GM12891 (cell line): ENCODE measurements at regions not wholly inside any gene's neighbourhood (a gene's known extent, or its start where the extent isn't known, plus 50 kb on each side); places are given as distances from the start of the nearest gene placed in this dataset.

ENCODE experiments used
- POLR2A ChIP-seq: IDR thresholded peaks from 2 replicates; pipeline ENCODE4 v1.6.1; 2011; ENCODE audit warnings: low read depth, low read length, control low read depth
- POLR2AphosphoS5 ChIP-seq: IDR thresholded peaks from 2 replicates; pipeline ENCODE4 v1.6.1; 2011; ENCODE audit warnings: low read depth, low read length, control low read depth
- POU2F2 ChIP-seq: IDR thresholded peaks from 2 replicates; pipeline ENCODE4 v1.6.1; 2011; ENCODE audit warnings: low read depth, mild to moderate bottlenecking, control low read depth, low read length, moderate library complexity
- TAF1 ChIP-seq: IDR thresholded peaks from 2 replicates; pipeline ENCODE4 v1.6.1; 2011; ENCODE audit warnings: low read depth, low read length, control low read depth

- TF ChIP-seq POLR2AphosphoS5, result no peak
- TF ChIP-seq POLR2A, result no peak
- no peak for TF ChIP-seq TAF1
- TF ChIP-seq POU2F2, result no peak
Measured at GRCh38 chr22:22981670-22982571, 88.4 kb upstream of the GNAZ start.
